Calu3 (cell line): ENCODE measurements at regions not wholly inside any gene's neighbourhood (a gene's known extent, or its start where the extent isn't known, plus 50 kb on each side); places are given as distances from the start of the nearest gene placed in this dataset.

Source experiments
- BruUV-seq: library from RNA; stranded (reverse); fragments of 400-500 nt; replicated peaks from 2 replicates; lab custom pipeline; 2021; lab: Mats Ljungman, UMichigan
- CTCF ChIA-PET: fragments of 300-600 bp; sonication (Branson Sonifier 250); formaldehyde crosslinking; loops from one replicate; lab custom pipeline; 2022; ENCODE audit warnings: antibody characterized with exemption; lab: Charles Lee
- DNase-seq: peaks from one replicate; pipeline ENCODE4 v3.0.0; 2022
- H3K27ac Mint-ChIP-seq: one replicate; pipeline ENCODE4 v1.8.0; 2022; ENCODE audit warnings: mixed read lengths; ENCODE audit not compliant: unreplicated experiment
- H3K27me3 Mint-ChIP-seq: one replicate; pipeline ENCODE4 v1.8.0; 2022; ENCODE audit warnings: mixed read lengths; ENCODE audit not compliant: unreplicated experiment
- H3K36me3 Mint-ChIP-seq: one replicate; pipeline ENCODE4 v1.8.0; 2022; ENCODE audit warnings: mild to moderate bottlenecking, moderate library complexity, mixed read lengths; ENCODE audit not compliant: insufficient read depth, unreplicated experiment
- H3K4me1 Mint-ChIP-seq: one replicate; pipeline ENCODE4 v1.8.0; 2022; ENCODE audit warnings: mild to moderate bottlenecking, low read depth, mixed read lengths; ENCODE audit not compliant: unreplicated experiment
- H3K4me3 Mint-ChIP-seq: one replicate; pipeline ENCODE4 v1.8.0; 2022; ENCODE audit warnings: mild to moderate bottlenecking, low read depth, moderate library complexity, mixed read lengths; ENCODE audit not compliant: unreplicated experiment
- H3K9me3 Mint-ChIP-seq: one replicate; pipeline ENCODE4 v1.8.0; 2022; ENCODE audit warnings: low read depth, mixed read lengths; ENCODE audit not compliant: unreplicated experiment
- intact Hi-C: fragments of 100-400 bp; cut with micrococcal nuclease; formaldehyde crosslinking; loops from one replicate; pipeline ENCODE4 v1.10.0; 2022; ENCODE audit not compliant: unreplicated experiment
- TF ChIP-seq, protein P1 (sequence below): fragments of 200-600 bp; IDR thresholded peaks from one replicate; pipeline ENCODE4 v1.8.0; 2022; ENCODE audit warnings: antibody characterized with exemption; ENCODE audit not compliant: unreplicated experiment

- Mint-ChIP-seq H3K9me3 (peaks cover 5% of the 10 kb centered on the region), H3K4me3 (no peak overlapping the region), H3K36me3 (no peaks in the 10 kb centered on the region), H3K4me1 (no peaks in the 10 kb centered on the region), H3K27ac (no peak overlapping the region), H3K27me3 (no peaks in the 10 kb centered on the region)
- no peak for DNase-seq
- intact Hi-C loops: no loop called here
- CTCF ChIA-PET: no interaction called here
- BruUV-seq: no TSS peak
- TF ChIP-seq, protein P1, sequence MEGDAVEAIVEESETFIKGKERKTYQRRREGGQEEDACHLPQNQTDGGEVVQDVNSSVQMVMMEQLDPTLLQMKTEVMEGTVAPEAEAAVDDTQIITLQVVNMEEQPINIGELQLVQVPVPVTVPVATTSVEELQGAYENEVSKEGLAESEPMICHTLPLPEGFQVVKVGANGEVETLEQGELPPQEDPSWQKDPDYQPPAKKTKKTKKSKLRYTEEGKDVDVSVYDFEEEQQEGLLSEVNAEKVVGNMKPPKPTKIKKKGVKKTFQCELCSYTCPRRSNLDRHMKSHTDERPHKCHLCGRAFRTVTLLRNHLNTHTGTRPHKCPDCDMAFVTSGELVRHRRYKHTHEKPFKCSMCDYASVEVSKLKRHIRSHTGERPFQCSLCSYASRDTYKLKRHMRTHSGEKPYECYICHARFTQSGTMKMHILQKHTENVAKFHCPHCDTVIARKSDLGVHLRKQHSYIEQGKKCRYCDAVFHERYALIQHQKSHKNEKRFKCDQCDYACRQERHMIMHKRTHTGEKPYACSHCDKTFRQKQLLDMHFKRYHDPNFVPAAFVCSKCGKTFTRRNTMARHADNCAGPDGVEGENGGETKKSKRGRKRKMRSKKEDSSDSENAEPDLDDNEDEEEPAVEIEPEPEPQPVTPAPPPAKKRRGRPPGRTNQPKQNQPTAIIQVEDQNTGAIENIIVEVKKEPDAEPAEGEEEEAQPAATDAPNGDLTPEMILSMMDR: no peak
Observed at GRCh38 chr11:92762121-92762540, 207.3 kb upstream of the MTNR1B start.

DNA sequence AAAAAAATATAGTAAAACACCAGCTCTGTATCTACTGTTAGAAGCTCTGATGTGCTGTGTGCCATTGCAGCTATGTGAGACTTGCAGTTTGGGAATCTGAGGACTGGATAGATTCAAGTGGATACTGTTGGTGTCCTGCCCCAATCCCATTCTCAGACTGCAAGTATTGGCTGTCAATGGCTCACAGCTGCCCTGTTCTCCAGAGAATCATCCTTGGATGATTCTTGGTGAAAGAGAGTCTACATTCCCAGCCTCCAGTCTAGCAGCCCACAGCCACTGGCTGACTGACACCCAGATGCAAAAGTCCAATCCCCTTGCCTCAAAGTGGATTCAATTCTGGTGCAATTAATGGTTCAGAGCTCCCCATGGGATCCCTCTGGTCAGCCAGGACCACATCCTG is 206.1 kb upstream of the MTNR1B start:
- no peak overlapping the region for H3K4me3 Mint-ChIP-seq
- H3K27ac Mint-ChIP-seq: no peak overlapping the region
- peaks cover 5% of the 10 kb centered on the region for H3K9me3 Mint-ChIP-seq
- no peaks in the 10 kb centered on the region for H3K36me3 Mint-ChIP-seq
- no peak for DNase-seq
- TF ChIP-seq, protein P1: no peak
- CTCF ChIA-PET: no interaction called here
- intact Hi-C loops: no loop called here
- H3K27me3 Mint-ChIP-seq: no peaks in the 10 kb centered on the region
- H3K4me1 Mint-ChIP-seq: no peaks in the 10 kb centered on the region
- BruUV-seq: no TSS peak

DNA sequence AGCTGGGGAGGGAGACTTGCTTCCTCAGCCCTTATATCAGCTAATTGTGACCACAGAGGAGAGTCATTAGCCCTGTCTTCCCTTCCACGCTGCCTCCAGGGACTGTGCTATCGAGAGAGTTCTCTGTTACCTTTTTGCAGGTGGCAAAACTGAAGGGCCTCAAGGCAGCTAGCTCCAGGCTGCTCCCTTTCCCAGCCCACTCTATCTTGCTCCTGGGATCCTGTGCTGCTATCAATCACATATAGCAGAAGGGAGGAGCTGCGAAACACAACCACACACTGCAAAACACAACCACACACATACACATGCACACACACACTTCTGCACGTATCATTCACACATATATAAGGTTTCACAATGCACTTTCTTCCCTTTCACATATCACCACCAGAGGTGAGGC is 205.3 kb upstream of the MTNR1B start:
- Mint-ChIP-seq H3K9me3 (peaks cover 5% of the 10 kb centered on the region), H3K4me1 (no peaks in the 10 kb centered on the region), H3K4me3 (no peak overlapping the region), H3K27me3 (no peaks in the 10 kb centered on the region), H3K27ac (no peak overlapping the region), H3K36me3 (no peaks in the 10 kb centered on the region)
- TF ChIP-seq, protein P1: no peak
- DNase-seq: no peak
- CTCF ChIA-PET: no interaction called here
- BruUV-seq: no TSS peak
- intact Hi-C loops: no loop called here

DNA sequence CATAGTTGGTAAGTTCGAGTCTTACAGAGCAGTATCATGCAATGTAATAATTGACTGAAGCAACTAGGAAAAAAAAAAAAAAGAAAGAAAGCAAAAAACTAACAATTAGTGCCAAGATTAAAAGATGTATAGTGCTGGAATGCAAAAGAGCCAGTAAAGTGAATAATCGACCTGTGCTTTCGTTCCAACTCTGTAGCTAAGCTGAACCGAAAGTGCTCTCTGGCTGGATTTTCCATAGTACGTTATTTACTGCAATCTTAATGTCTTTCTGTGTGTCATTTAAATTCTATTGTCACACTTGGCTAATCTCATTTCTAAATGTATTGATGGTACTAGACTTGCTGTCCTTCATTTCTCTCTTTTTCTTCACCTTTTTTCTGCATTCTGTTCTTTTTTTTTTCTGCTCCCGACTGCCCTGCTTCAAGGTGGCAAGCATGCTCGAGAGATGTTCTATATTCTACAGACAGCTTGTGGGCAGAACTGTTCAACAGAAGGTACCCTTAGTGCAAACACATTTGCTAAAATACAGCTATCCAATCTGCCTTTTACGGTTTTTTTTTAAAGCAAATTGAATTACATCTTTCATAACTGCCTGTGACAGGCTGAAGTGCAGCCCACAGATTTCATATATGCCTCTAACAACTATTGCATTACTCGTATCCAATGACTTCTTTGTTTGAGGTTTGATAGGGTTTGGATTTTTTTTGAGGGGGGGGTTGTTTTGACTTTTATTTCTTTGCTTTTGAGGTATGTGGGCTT is 204.2 kb upstream of the MTNR1B start:
- no peak for DNase-seq
- Mint-ChIP-seq H3K4me1 (no peaks in the 10 kb centered on the region), H3K27ac (no peak overlapping the region), H3K36me3 (no peaks in the 10 kb centered on the region), H3K4me3 (no peak overlapping the region), H3K27me3 (no peaks in the 10 kb centered on the region), H3K9me3 (peaks cover 5% of the 10 kb centered on the region)
- TF ChIP-seq, protein P1: no peak
- intact Hi-C loops: no loop called here
- BruUV-seq: no TSS peak
- CTCF ChIA-PET: no interaction called here
